Hepatic stellate cell (primary cell): ENCODE measurements at regions not wholly inside any gene's neighbourhood (a gene's known extent, or its start where the extent isn't known, plus 50 kb on each side); places are given as distances from the start of the nearest gene placed in this dataset.

Experiments
- DNase-seq: peaks from one replicate; pipeline ENCODE4 v3.0.0; 2011; ENCODE audit warnings: low spot score

GRCh38 chr9:118751848-118752223 lies 617.4 kb downstream of the BRINP1 start:
- DNase-seq = no peak

- DNase-seq = no peak
These were observed 608.0 kb downstream of the BRINP1 start for GRCh38 chr9:118761016-118761790.

- no peak for DNase-seq
These were observed 601.7 kb downstream of the BRINP1 start for GRCh38 chr9:118767571-118767970.

- no peak for DNase-seq
These were observed 586.3 kb downstream of the BRINP1 start for GRCh38 chr9:118782790-118783463.

GRCh38 chr9:118784033-118784432 lies 585.2 kb downstream of the BRINP1 start:
- DNase-seq = no peak

GRCh38 chr9:118785456-118785855 lies 583.8 kb downstream of the BRINP1 start:
- no peak for DNase-seq

GRCh38 chr9:118786877-118787276 lies 582.4 kb downstream of the BRINP1 start:
- no peak for DNase-seq

GRCh38 chr9:118809160-118809625 lies 560.0 kb downstream of the BRINP1 start:
- no peak for DNase-seq

GRCh38 chr9:118829334-118829733 lies 539.9 kb downstream of the BRINP1 start:
- DNase-seq = peak; percentile 2

GRCh38 chr9:118832371-118832770 lies 536.9 kb downstream of the BRINP1 start:
- DNase-seq = no peak

GRCh38 chr9:118836891-118837290 lies 532.3 kb downstream of the BRINP1 start:
- no peak for DNase-seq

GRCh38 chr9:118871531-118871930 lies 497.7 kb downstream of the BRINP1 start:
- DNase-seq = no peak

GRCh38 chr9:118882684-118883083 lies 486.6 kb downstream of the BRINP1 start:
- DNase-seq = peak; percentile 2

GRCh38 chr9:118883411-118883810 lies 485.8 kb downstream of the BRINP1 start:
- DNase-seq = no peak

- no peak for DNase-seq
These were observed 478.0 kb downstream of the BRINP1 start for GRCh38 chr9:118891213-118891612.

GRCh38 chr9:118896324-118897000 lies 472.8 kb downstream of the BRINP1 start:
- DNase-seq = no peak

- DNase-seq = no peak
These were observed 451.1 kb downstream of the BRINP1 start for GRCh38 chr9:118918180-118918579.

GRCh38 chr9:118928722-118929121 lies 440.5 kb downstream of the BRINP1 start:
- no peak for DNase-seq

- DNase-seq = peak; percentile 31
These were observed 439.9 kb downstream of the BRINP1 start for GRCh38 chr9:118929287-118929686.

- DNase-seq = no peak
These were observed 437.3 kb downstream of the BRINP1 start for GRCh38 chr9:118931941-118932340.

- no peak for DNase-seq
These were observed 430.7 kb downstream of the BRINP1 start for GRCh38 chr9:118938581-118938980.

GRCh38 chr9:118940473-118940872 lies 428.8 kb downstream of the BRINP1 start:
- DNase-seq = no peak

- DNase-seq = no peak
These were observed 422.6 kb downstream of the BRINP1 start for GRCh38 chr9:118946669-118947068.
